GM23338 (cell line): ENCODE measurements at regions not wholly inside any gene's neighbourhood (a gene's known extent, or its start where the extent isn't known, plus 50 kb on each side); places are given as distances from the start of the nearest gene placed in this dataset.

Source experiments
- ATAC-seq: fragments of 200-7000 bp; cut with Tn5 transposase; 3 replicates; pipeline ENCODE4 v1.9.1; 2020
- DNase-seq: peaks from one replicate; pipeline ENCODE4 v3.0.0-alpha.2; 2015; ENCODE audit warnings: low spot score
- H2AFZ ChIP-seq: fragments of 200-600 bp; sonication (generic); 2 replicates; pipeline ENCODE4 v1.8.0; 2016; ENCODE audit warnings: antibody characterized with exemption, mild to moderate bottlenecking, moderate library complexity
- H3F3A ChIP-seq: fragments of 200-600 bp; sonication (generic); replicated peaks from 2 replicates; pipeline ENCODE4 v1.8.0; 2017; ENCODE audit warnings: antibody characterized with exemption, mixed run types, low read depth
- H3K27ac ChIP-seq: fragments of 200-600 bp; sonication (generic); 2 replicates; pipeline ENCODE4 v1.6.1; 2016; ENCODE audit warnings: low read depth
- H3K27me3 ChIP-seq: fragments of 200-600 bp; sonication (generic); 2 replicates; pipeline ENCODE4 v1.8.0; 2016; ENCODE audit warnings: mild to moderate bottlenecking, mixed run types, moderate library complexity; ENCODE audit not compliant: insufficient read depth
- H3K36me3 ChIP-seq: fragments of 200-600 bp; sonication (generic); 2 replicates; pipeline ENCODE4 v1.8.0; 2016; ENCODE audit warnings: mild to moderate bottlenecking; ENCODE audit not compliant: insufficient read depth
- H3K4me1 ChIP-seq: fragments of 200-600 bp; sonication (generic); 2 replicates; pipeline ENCODE4 v1.8.0; 2016; ENCODE audit warnings: mild to moderate bottlenecking, moderate library complexity; ENCODE audit not compliant: insufficient read depth
- H3K4me2 ChIP-seq: fragments of 200-600 bp; sonication (generic); 2 replicates; pipeline ENCODE4 v1.7.1; 2017; ENCODE audit warnings: mixed run types
- H3K4me3 ChIP-seq: fragments of 200-600 bp; sonication (generic); 2 replicates; pipeline ENCODE4 v1.6.1; 2016; ENCODE audit warnings: mixed run types
- H3K79me2 ChIP-seq: fragments of 200-600 bp; sonication (generic); replicated peaks from 2 replicates; pipeline ENCODE4 v1.8.0; 2017; ENCODE audit warnings: mild to moderate bottlenecking; ENCODE audit not compliant: insufficient read depth
- H3K9me2 ChIP-seq: fragments of 200-600 bp; sonication (generic); 2 replicates; pipeline ENCODE4 v1.8.0; 2017; ENCODE audit not compliant: insufficient read depth
- H4K20me1 ChIP-seq: fragments of 200-600 bp; sonication (generic); replicated peaks from 2 replicates; pipeline ENCODE4 v1.8.0; 2017; ENCODE audit warnings: mild to moderate bottlenecking; ENCODE audit not compliant: insufficient read depth
- H3K27ac Mint-ChIP-seq: 2 replicates; pipeline ENCODE4 v1.8.0; 2020; ENCODE audit warnings: inconsistent platforms, mild to moderate bottlenecking, moderate library complexity, mixed read lengths
- H3K27me3 Mint-ChIP-seq: 3 replicates; pipeline ENCODE4 v1.8.0; 2022; ENCODE audit warnings: low read depth, mild to moderate bottlenecking, moderate library complexity, mixed read lengths, inconsistent platforms; ENCODE audit not compliant: insufficient read depth, poor library complexity
- H3K36me3 Mint-ChIP-seq: 3 replicates; pipeline ENCODE4 v1.8.0; 2021; ENCODE audit warnings: low read depth, mild to moderate bottlenecking, inconsistent platforms, moderate library complexity, mixed read lengths
- H3K4me1 Mint-ChIP-seq: 3 replicates; pipeline ENCODE4 v1.8.0; 2020; ENCODE audit warnings: mild to moderate bottlenecking, inconsistent platforms, mixed read lengths
- H3K4me3 Mint-ChIP-seq: 3 replicates; pipeline ENCODE4 v1.8.0; 2021; ENCODE audit warnings: moderate library complexity, mild to moderate bottlenecking, inconsistent platforms, mixed read lengths
- H3K9me3 Mint-ChIP-seq: 3 replicates; pipeline ENCODE4 v1.8.0; 2020; ENCODE audit warnings: moderate library complexity, mild to moderate bottlenecking, inconsistent platforms, mixed read lengths
- CREB1 ChIP-seq: fragments of 250-450 bp; sonication (Bioruptor Pico); IDR thresholded peaks from 2 replicates; pipeline ENCODE4 v1.5.0; 2020; ENCODE audit warnings: low read depth, mild to moderate bottlenecking, moderate library complexity
- CTCF ChIP-seq, 2 experiments: fragments of 200-600 bp in 1 of 2; sonication (generic) in 1 of 2; conservative IDR thresholded peaks; 2 replicates each; pipeline versions ENCODE4 v1.5.1 to v1.6.1; 2016 to 2017; ENCODE audit warnings: antibody characterized with exemption in 2 of 2, low read depth in 2 of 2, mild to moderate bottlenecking in 2 of 2, moderate library complexity in 1 of 2
- ETS1 ChIP-seq: IDR thresholded peaks from 2 replicates; pipeline ENCODE4 v1.6.1; 2016; ENCODE audit warnings: antibody characterized with exemption
- EZH2phosphoT487 ChIP-seq: fragments of 200-600 bp; sonication (generic); IDR thresholded peaks from one replicate; pipeline ENCODE4 v1.8.1; 2018; ENCODE audit warnings: antibody characterized with exemption; ENCODE audit not compliant: unreplicated experiment
- NANOG ChIP-seq: IDR thresholded peaks from 2 replicates; pipeline ENCODE4 v1.6.1; 2016; ENCODE audit warnings: antibody characterized with exemption, borderline replicate concordance
- POLR2AphosphoS5 ChIP-seq: IDR thresholded peaks from 2 replicates; pipeline ENCODE4 v1.6.1; 2016; ENCODE audit warnings: antibody characterized with exemption, low read depth
- REST ChIP-seq: IDR thresholded peaks from one replicate; pipeline ENCODE4 v1.6.1; 2018; ENCODE audit warnings: antibody characterized with exemption; ENCODE audit not compliant: unreplicated experiment
- STAT1 ChIP-seq: IDR thresholded peaks from one replicate; pipeline ENCODE4 v1.6.1; 2016; ENCODE audit warnings: antibody characterized with exemption; ENCODE audit not compliant: unreplicated experiment
- ZNF114 ChIP-seq: fragments of 250-450 bp; sonication (Bioruptor Pico); IDR thresholded peaks from 2 replicates; pipeline ENCODE4 v1.5.0; 2020; ENCODE audit warnings: mild to moderate bottlenecking, moderate library complexity
- ZNF331 ChIP-seq: fragments of 250-450 bp; sonication (Bioruptor Pico); IDR thresholded peaks from 2 replicates; pipeline ENCODE4 v1.5.0; 2020; ENCODE audit warnings: low read depth, mild to moderate bottlenecking, moderate library complexity

GRCh38 chr13:72141855-72142519 lies 275.0 kb upstream of the DACH1 start:
- Histone ChIP-seq H2AFZ (peak overlapping the region; percentile 72), H3K27ac (no peak overlapping the region)

GRCh38 chr13:72139192-72139591 lies 272.2 kb upstream of the DACH1 start:
- H3K4me3 ChIP-seq = no peak overlapping the region
- peaks cover 25% of the 10 kb centered on the region for H3K4me1 ChIP-seq
- no peak overlapping the region for H2AFZ ChIP-seq
- H3K27ac ChIP-seq = no peak overlapping the region
- no peak overlapping the region for H3K4me3 Mint-ChIP-seq
- H3K36me3 ChIP-seq = no peaks in the 10 kb centered on the region
- no peaks in the 10 kb centered on the region for H4K20me1 ChIP-seq
- H3K27ac Mint-ChIP-seq = no peak overlapping the region
- H3K27me3 Mint-ChIP-seq = peaks cover 4% of the 10 kb centered on the region
- H3K4me2 ChIP-seq = no peak overlapping the region
- ATAC-seq (no peak), DNase-seq (no peak)
- H3K79me2 ChIP-seq = no peaks in the 10 kb centered on the region
- H3F3A ChIP-seq = no peaks in the 10 kb centered on the region
- H3K9me3 Mint-ChIP-seq = no peaks in the 10 kb centered on the region
- no peaks in the 10 kb centered on the region for H3K36me3 Mint-ChIP-seq
- peaks cover 27% of the 10 kb centered on the region for H3K4me1 Mint-ChIP-seq
- no peaks in the 10 kb centered on the region for H3K9me2 ChIP-seq
- no peaks in the 10 kb centered on the region for H3K27me3 ChIP-seq
- TF ChIP-seq NANOG (no peak), STAT1 (no peak), ZNF114 (no peak), EZH2phosphoT487 (no peak), CREB1 (CRISPR knock-in tag) (no peak), POLR2AphosphoS5 (no peak), REST (no peak), CTCF (conservative IDR thresholded peaks at IDR 0.05; ENCODE audit: low read depth in 2 of 2) (no peak), ZNF331 (CRISPR knock-in tag) (no peak)

More at GRCh38 chr13:72141855-72142519, 275.0 kb upstream of the DACH1 start:
- H3K27ac Mint-ChIP-seq = no peak overlapping the region
- Histone ChIP-seq H4K20me1 (no peaks in the 10 kb centered on the region), H3F3A (no peaks in the 10 kb centered on the region), H3K79me2 (no peaks in the 10 kb centered on the region), H3K36me3 (no peaks in the 10 kb centered on the region), H3K9me2 (peaks cover 4% of the 10 kb centered on the region; the same call in 1 of the 2 replicates), H3K4me3 (no peak overlapping the region), H3K4me2 (no peak overlapping the region), H3K4me1 (peaks cover 17% of the 10 kb centered on the region; the same call in 1 of the 2 replicates), H3K27me3 (no peaks in the 10 kb centered on the region)
- no peak overlapping the region for H3K4me3 Mint-ChIP-seq
- H3K27me3 Mint-ChIP-seq = peaks cover 4% of the 10 kb centered on the region
- ATAC-seq = no peak
- TF ChIP-seq ETS1 (no peak), CTCF (conservative IDR thresholded peaks at IDR 0.05; ENCODE audit: low read depth in 2 of 2) (no peak), EZH2phosphoT487 (no peak), ZNF331 (CRISPR knock-in tag) (no peak), NANOG (no peak)
- peaks cover 20% of the 10 kb centered on the region for H3K4me1 Mint-ChIP-seq
- no peaks in the 10 kb centered on the region for H3K9me3 Mint-ChIP-seq
- DNase-seq = no peak
- no peaks in the 10 kb centered on the region for H3K36me3 Mint-ChIP-seq
